ENCODE measurements at regions not wholly inside any gene's neighbourhood (a gene's known extent, or its start where the extent isn't known, plus 50 kb on each side); places are given as distances from the start of the nearest gene placed in this dataset.

DNA sequence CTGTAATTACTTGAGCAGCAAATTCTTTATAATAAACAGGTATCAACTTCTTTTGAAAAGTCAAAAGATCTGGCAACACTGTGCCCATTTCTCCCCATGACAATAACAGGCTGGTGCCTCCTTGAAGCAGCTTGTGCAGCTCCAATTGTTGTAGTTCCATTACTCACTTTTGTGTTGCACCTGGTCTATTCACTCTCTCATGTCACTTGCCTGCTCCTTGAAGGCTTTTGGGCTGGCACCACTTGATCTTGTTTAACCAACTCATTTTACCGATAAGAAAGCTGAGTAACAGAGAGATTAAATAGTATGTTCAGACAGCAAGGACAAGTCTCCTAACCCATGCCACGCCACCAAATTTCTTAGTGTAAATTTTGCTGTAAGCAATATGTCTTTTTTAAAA lies 314.5 kb downstream of the OSR1 start:
- dilution Hi-C loops (cut with MboI; ENCODE audit: extremely low pct_ligation_motif_present, low sequenced_read_pairs) = no loop called here
- H3K4me3 ChIP-seq (ENCODE audit: control insufficient read depth in 2 of 3, extremely low read depth in 1 of 3, insufficient read depth in 2 of 3, low read depth in 1 of 3, low read length in 3 of 3) = no peak overlapping the region
- H3K4me1 ChIP-seq (ENCODE audit: control insufficient read depth, extremely low read depth, insufficient read depth, low read length) = peaks cover 8% of the 10 kb centered on the region
- no peak for FAIRE-seq
- H3K9ac ChIP-seq (ENCODE audit: control insufficient read depth, extremely low read depth, insufficient read depth, low read length) = no peak overlapping the region
- no peaks in the 10 kb centered on the region for H3K27me3 ChIP-seq (ENCODE audit: control insufficient read depth, extremely low read depth, insufficient read depth, low read length)
- DNase-seq (ENCODE audit: low read depth, low spot score) = no peak
- TF ChIP-seq, protein P1, sequence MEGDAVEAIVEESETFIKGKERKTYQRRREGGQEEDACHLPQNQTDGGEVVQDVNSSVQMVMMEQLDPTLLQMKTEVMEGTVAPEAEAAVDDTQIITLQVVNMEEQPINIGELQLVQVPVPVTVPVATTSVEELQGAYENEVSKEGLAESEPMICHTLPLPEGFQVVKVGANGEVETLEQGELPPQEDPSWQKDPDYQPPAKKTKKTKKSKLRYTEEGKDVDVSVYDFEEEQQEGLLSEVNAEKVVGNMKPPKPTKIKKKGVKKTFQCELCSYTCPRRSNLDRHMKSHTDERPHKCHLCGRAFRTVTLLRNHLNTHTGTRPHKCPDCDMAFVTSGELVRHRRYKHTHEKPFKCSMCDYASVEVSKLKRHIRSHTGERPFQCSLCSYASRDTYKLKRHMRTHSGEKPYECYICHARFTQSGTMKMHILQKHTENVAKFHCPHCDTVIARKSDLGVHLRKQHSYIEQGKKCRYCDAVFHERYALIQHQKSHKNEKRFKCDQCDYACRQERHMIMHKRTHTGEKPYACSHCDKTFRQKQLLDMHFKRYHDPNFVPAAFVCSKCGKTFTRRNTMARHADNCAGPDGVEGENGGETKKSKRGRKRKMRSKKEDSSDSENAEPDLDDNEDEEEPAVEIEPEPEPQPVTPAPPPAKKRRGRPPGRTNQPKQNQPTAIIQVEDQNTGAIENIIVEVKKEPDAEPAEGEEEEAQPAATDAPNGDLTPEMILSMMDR (optimal IDR thresholded peaks at IDR 0.05 in 1 of 3, IDR thresholded peaks at IDR 0.05 in 1 of 3, conservative IDR thresholded peaks at IDR 0.05 in 1 of 3; ENCODE audit: extremely low read depth in 1 of 3, insufficient read depth in 2 of 3, low read length in 3 of 3) = no peak
- no peak for TF ChIP-seq EZH2 (IDR thresholded peaks at IDR 0.05; ENCODE audit: low read length)
- no peaks in the 10 kb centered on the region for H3K79me2 ChIP-seq (ENCODE audit: control insufficient read depth, insufficient read depth, low read length)
- no peaks in the 10 kb centered on the region for H3K9me1 ChIP-seq (ENCODE audit: control insufficient read depth, extremely low read depth, insufficient read depth, low read length)
- H3K9me3 ChIP-seq (ENCODE audit: control insufficient read depth, low read depth, low read length) = no peaks in the 10 kb centered on the region
- H4K20me1 ChIP-seq (ENCODE audit: control insufficient read depth, extremely low read depth, insufficient read depth, low read length) = no peaks in the 10 kb centered on the region
- H3K36me3 ChIP-seq (ENCODE audit: control insufficient read depth in 2 of 2, extremely low read depth in 1 of 2, insufficient read depth in 2 of 2, low read length in 2 of 2) = no peaks in the 10 kb centered on the region
- no peak overlapping the region for H3K4me2 ChIP-seq (ENCODE audit: control insufficient read depth, extremely low read depth, insufficient read depth, low read depth, low read length)
- no peak overlapping the region for H3K27ac ChIP-seq (ENCODE audit: control insufficient read depth, insufficient read depth, low read length)
- no peak overlapping the region for H2AFZ ChIP-seq (ENCODE audit: control insufficient read depth, low read length)

DNA sequence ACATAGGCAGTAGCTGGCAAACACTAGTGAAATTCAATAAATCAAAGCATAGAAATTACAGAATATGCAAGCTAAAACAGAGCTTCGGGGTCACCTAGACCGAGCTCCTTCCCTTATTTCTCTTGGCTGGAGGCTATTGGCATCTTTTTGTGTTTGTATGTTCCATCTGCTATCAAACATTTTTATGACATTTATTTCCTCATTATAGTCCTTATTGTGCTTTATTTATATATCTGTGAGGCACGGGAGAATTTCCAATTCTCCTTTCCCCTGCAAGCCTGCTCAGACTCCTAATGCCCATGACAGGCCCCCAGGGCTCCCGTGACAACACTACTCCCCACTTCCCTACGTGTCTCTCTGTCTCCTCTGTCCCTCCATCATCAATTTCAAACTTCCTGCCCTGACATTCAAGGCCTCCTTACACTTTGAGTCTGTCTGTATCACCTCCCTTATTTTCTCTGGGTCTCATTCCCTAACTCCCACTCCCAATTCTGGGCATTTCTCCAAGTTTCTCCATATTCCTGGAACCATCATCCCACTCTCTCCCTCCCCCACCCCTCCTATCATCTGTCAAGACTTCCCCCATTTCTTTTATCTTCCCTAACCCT lies 316.9 kb downstream of the OSR1 start:
- Histone ChIP-seq H2AFZ (ENCODE audit: control insufficient read depth, low read length) (no peak overlapping the region), H3K9me3 (ENCODE audit: control insufficient read depth, low read depth, low read length) (no peaks in the 10 kb centered on the region), H3K79me2 (ENCODE audit: control insufficient read depth, insufficient read depth, low read length) (no peaks in the 10 kb centered on the region), H3K9me1 (ENCODE audit: control insufficient read depth, extremely low read depth, insufficient read depth, low read length) (no peaks in the 10 kb centered on the region), H3K27ac (ENCODE audit: control insufficient read depth, insufficient read depth, low read length) (no peak overlapping the region), H3K36me3 (ENCODE audit: control insufficient read depth in 2 of 2, extremely low read depth in 1 of 2, insufficient read depth in 2 of 2, low read length in 2 of 2) (no peaks in the 10 kb centered on the region), H4K20me1 (ENCODE audit: control insufficient read depth, extremely low read depth, insufficient read depth, low read length) (no peaks in the 10 kb centered on the region), H3K4me2 (ENCODE audit: control insufficient read depth, extremely low read depth, insufficient read depth, low read depth, low read length) (no peak overlapping the region), H3K27me3 (ENCODE audit: control insufficient read depth, extremely low read depth, insufficient read depth, low read length) (no peaks in the 10 kb centered on the region), H3K4me1 (ENCODE audit: control insufficient read depth, extremely low read depth, insufficient read depth, low read length) (peaks cover 19% of the 10 kb centered on the region), H3K4me3 (ENCODE audit: control insufficient read depth in 2 of 3, extremely low read depth in 1 of 3, insufficient read depth in 2 of 3, low read depth in 1 of 3, low read length in 3 of 3) (no peak overlapping the region), H3K9ac (ENCODE audit: control insufficient read depth, extremely low read depth, insufficient read depth, low read length) (no peak overlapping the region)
- dilution Hi-C loops (cut with MboI; ENCODE audit: extremely low pct_ligation_motif_present, low sequenced_read_pairs) = no loop called here
- no peak for DNase-seq (ENCODE audit: low read depth, low spot score)
- TF ChIP-seq EZH2 (IDR thresholded peaks at IDR 0.05; ENCODE audit: low read length) = no peak
- TF ChIP-seq, protein P1 (optimal IDR thresholded peaks at IDR 0.05 in 1 of 3, IDR thresholded peaks at IDR 0.05 in 1 of 3, conservative IDR thresholded peaks at IDR 0.05 in 1 of 3; ENCODE audit: extremely low read depth in 1 of 3, insufficient read depth in 2 of 3, low read length in 3 of 3) = no peak
- no peak for FAIRE-seq

Measured in keratinocyte (primary cell).